HL-60 (cell line): ENCODE measurements at regions not wholly inside any gene's neighbourhood (a gene's known extent, or its start where the extent isn't known, plus 50 kb on each side); places are given as distances from the start of the nearest gene placed in this dataset.
"Not testable (repeated sequence)": the region's sequence is repeated elsewhere in the genome, so short reads cannot be mapped to it uniquely, and the experiment has no call there.

Experiments
- DNase-seq, 2 experiments: peaks; one replicate each; pipeline ENCODE4 v3.0.0-alpha.2; 2010 to 2020; ENCODE audit warnings: low read depth in 1 of 2, low spot score in 1 of 2
- H3K27ac ChIP-seq: fragments of 250-450 bp; sonication (Bioruptor Pico); replicated peaks from 2 replicates; pipeline ENCODE4 v1.5.1; 2020; ENCODE audit warnings: mild to moderate bottlenecking, moderate library complexity
- H3K27me3 ChIP-seq: fragments of 250-450 bp; sonication (Bioruptor Pico); 2 replicates; pipeline ENCODE4 v1.5.1; 2021; ENCODE audit warnings: mild to moderate bottlenecking, moderate library complexity; ENCODE audit not compliant: insufficient read depth, poor library complexity, severe bottlenecking
- H3K4me3 ChIP-seq: replicated peaks from 2 replicates; pipeline ENCODE4 v1.5.1; 2011; ENCODE audit warnings: mild to moderate bottlenecking, control low read depth, low read length; ENCODE audit not compliant: insufficient read depth
- GABPA ChIP-seq: IDR thresholded peaks from 2 replicates; pipeline ENCODE4 v1.6.1; 2012; ENCODE audit warnings: low read depth
- POLR2AphosphoS5 ChIP-seq: IDR thresholded peaks from 2 replicates; pipeline ENCODE4 v1.6.1; 2012; ENCODE audit warnings: low read depth
- SPI1 ChIP-seq: IDR thresholded peaks from 2 replicates; pipeline ENCODE4 v1.6.1; 2012; ENCODE audit warnings: low read depth, mild to moderate bottlenecking, borderline replicate concordance
- TF ChIP-seq, protein P1 (sequence below): IDR thresholded peaks from 2 replicates; pipeline ENCODE4 v1.6.1; 2012; ENCODE audit warnings: low read depth; ENCODE audit not compliant: insufficient replicate concordance
- TF ChIP-seq, protein P2 (sequence below): IDR thresholded peaks from one replicate; pipeline ENCODE4 v1.5.1; 2011; ENCODE audit warnings: low read length, control low read depth, inconsistent platforms; ENCODE audit not compliant: insufficient read depth

DNA sequence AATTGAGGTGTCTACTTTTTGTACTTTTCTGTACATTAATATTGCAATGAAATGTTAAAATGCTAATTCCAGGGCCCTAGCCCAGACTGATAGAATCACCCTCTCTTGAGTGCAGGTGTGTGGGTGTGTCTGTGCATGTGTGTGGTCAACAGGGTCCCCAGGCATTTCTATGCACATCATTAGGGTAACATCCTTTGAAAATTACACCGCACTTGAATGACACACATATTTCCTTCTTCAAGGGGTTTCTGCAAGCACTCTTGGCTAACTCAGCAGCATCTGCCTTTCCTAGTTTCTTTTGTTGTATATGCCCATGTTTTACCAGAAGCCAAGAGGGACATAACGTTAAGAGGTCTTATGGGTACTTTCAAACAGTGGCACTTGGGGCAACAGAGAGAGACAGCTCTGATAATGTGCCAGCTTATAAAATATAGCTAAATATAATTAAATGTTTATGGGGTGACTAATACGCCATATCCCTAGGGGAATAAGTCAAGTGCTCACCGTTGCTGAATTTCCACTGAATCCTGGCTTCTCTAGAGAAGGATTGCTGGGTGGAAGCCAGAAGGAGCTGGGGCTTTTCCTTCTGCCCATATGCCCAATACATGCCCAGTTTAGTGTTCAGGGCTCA is 54.5 kb upstream of the LRIG1 start:
- Histone ChIP-seq H3K27ac (no peak overlapping the region), H3K27me3 (no peaks in the 10 kb centered on the region)

DNA sequence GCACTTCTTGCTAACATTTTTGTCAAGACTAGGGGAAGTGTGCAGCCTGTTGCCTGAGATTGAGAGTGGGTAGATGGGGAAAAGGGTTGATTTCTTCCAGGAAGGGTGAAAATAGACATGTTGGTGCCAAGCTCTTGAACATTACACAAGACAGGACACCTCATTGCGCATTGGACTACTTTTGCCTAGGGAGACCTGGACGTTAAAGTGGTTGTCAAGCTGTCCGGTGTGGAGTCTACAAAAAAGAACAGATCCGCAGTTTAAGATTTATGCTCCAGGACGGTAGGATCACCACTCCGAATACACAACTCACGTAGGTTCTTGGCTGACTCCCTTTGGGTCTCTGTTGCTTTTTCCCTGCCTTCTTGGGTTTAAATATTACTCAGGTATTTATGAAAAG is 56.3 kb upstream of the LRIG1 start:
- no peaks in the 10 kb centered on the region for H3K27me3 ChIP-seq
- H3K27ac ChIP-seq: no peak overlapping the region
- no peak for DNase-seq
- H3K4me3 ChIP-seq: no peak overlapping the region
- TF ChIP-seq SPI1: no peak
- TF ChIP-seq, protein P1, sequence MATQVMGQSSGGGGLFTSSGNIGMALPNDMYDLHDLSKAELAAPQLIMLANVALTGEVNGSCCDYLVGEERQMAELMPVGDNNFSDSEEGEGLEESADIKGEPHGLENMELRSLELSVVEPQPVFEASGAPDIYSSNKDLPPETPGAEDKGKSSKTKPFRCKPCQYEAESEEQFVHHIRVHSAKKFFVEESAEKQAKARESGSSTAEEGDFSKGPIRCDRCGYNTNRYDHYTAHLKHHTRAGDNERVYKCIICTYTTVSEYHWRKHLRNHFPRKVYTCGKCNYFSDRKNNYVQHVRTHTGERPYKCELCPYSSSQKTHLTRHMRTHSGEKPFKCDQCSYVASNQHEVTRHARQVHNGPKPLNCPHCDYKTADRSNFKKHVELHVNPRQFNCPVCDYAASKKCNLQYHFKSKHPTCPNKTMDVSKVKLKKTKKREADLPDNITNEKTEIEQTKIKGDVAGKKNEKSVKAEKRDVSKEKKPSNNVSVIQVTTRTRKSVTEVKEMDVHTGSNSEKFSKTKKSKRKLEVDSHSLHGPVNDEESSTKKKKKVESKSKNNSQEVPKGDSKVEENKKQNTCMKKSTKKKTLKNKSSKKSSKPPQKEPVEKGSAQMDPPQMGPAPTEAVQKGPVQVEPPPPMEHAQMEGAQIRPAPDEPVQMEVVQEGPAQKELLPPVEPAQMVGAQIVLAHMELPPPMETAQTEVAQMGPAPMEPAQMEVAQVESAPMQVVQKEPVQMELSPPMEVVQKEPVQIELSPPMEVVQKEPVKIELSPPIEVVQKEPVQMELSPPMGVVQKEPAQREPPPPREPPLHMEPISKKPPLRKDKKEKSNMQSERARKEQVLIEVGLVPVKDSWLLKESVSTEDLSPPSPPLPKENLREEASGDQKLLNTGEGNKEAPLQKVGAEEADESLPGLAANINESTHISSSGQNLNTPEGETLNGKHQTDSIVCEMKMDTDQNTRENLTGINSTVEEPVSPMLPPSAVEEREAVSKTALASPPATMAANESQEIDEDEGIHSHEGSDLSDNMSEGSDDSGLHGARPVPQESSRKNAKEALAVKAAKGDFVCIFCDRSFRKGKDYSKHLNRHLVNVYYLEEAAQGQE: no peak
- TF ChIP-seq POLR2AphosphoS5: no peak
- TF ChIP-seq, protein P2, sequence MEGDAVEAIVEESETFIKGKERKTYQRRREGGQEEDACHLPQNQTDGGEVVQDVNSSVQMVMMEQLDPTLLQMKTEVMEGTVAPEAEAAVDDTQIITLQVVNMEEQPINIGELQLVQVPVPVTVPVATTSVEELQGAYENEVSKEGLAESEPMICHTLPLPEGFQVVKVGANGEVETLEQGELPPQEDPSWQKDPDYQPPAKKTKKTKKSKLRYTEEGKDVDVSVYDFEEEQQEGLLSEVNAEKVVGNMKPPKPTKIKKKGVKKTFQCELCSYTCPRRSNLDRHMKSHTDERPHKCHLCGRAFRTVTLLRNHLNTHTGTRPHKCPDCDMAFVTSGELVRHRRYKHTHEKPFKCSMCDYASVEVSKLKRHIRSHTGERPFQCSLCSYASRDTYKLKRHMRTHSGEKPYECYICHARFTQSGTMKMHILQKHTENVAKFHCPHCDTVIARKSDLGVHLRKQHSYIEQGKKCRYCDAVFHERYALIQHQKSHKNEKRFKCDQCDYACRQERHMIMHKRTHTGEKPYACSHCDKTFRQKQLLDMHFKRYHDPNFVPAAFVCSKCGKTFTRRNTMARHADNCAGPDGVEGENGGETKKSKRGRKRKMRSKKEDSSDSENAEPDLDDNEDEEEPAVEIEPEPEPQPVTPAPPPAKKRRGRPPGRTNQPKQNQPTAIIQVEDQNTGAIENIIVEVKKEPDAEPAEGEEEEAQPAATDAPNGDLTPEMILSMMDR: no peak
- no peak for TF ChIP-seq GABPA

More for the DNA sequence above, 54.5 kb upstream of the LRIG1 start:
- DNase-seq: no peak
- no peak overlapping the region for H3K4me3 ChIP-seq
- TF ChIP-seq, protein P2: no peak
- TF ChIP-seq SPI1 (no peak), GABPA (no peak), POLR2AphosphoS5 (no peak)
- TF ChIP-seq, protein P1: no peak

DNA sequence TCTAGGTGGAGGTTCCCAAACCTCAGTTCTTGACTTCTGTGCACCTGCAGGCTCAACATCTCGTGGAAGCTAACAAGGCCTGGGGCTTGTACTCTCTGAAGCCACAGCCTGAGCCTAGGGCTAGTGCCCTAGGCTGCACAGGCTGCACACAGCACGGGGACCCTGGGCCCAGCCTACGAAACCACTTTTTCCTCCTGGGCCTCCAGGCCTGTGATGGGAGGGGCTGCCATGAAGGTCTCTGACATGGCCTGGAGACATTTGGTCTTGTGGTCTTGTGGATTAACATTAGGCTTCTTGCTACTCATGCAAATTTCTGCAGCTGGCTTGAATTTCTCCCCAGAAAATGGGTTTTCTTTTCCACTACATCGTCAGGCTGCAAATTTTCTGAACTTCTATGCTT is 59.1 kb upstream of the LRIG1 start:
- H3K27ac ChIP-seq, H3K27me3 ChIP-seq, H3K4me3 ChIP-seq, DNase-seq: not testable (repeated sequence)

DNA sequence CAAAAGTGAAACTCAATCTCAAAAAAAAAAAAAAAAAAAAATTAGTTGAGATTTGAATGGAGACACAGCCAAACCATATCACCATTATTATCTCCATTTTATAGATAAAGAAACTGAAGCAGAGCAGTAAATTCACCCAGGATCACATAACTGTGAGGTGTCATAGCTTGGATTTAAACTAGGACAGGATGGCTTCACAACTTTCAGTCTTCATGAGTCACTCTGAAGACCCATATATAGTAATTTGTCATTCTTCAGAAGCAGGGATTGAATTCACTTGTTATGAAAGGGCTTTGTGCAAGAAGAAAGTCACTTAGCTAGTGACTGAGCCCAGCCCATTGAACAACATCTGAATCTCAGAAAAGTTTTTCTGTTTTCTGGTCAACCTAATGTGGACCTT is 60.5 kb upstream of the LRIG1 start:
- no peak for TF ChIP-seq SPI1
- TF ChIP-seq, protein P1: no peak
- TF ChIP-seq, protein P2: no peak
- TF ChIP-seq POLR2AphosphoS5: no peak
- TF ChIP-seq GABPA: no peak
- H3K27me3 ChIP-seq: no peaks in the 10 kb centered on the region
- no peak for DNase-seq
- no peak overlapping the region for H3K4me3 ChIP-seq
- H3K27ac ChIP-seq: no peak overlapping the region
